A549 (cell line): ENCODE measurements at regions not wholly inside any gene's neighbourhood (a gene's known extent, or its start where the extent isn't known, plus 50 kb on each side); places are given as distances from the start of the nearest gene placed in this dataset.

ENCODE experiments used
- ATAC-seq, 2 experiments: fragments of 200-7000 bp in 1 of 2; fragments of >200 bp in 1 of 2; cut with Nextera tagmentation in 1 of 2; cut with Tn5 transposase in 1 of 2; 3 replicates each; pipeline versions ENCODE4 v1.8.0 to v1.9.1; 2018 to 2020; ENCODE audit warnings: mild to moderate bottlenecking in 1 of 2, moderate library complexity in 1 of 2
- CTCF ChIA-PET: fragments of 300-600 bp; sonication (Branson Sonifier 250); formaldehyde crosslinking; extraction: SDS; loops from one replicate; lab custom pipeline; 2021; ENCODE audit warnings: antibody characterized with exemption, inconsistent platforms; lab: Yijun Ruan, JAX
- POLR2A ChIA-PET: fragments of 350-600 bp; formaldehyde crosslinking; extraction: SDS; loops from one replicate; lab custom pipeline; 2021; ENCODE audit warnings: antibody characterized with exemption, inconsistent platforms; lab: Yijun Ruan, JAX
- DNase-seq, 2 experiments: peaks; one replicate each; pipeline versions ENCODE4 v3.0.0 to v3.0.0-alpha.2; 2011 to 2016; ENCODE audit warnings: low read depth in 1 of 2, low spot score in 1 of 2
- FAIRE-seq: peaks from 2 replicates; lab custom pipeline; 2011; peaks lifted over from hg19 to GRCh38; lab: Jason Lieb, UNC
- H3K27ac ChIP-seq, 2 experiments: fragments of >200 bp; sonication (Bioruptor Twin); formaldehyde crosslinking; 3 replicates each; pipeline ENCODE4 v1.5.1; 2016 to 2017
- H3K4me1 ChIP-seq: fragments of >200 bp; sonication (Bioruptor Twin); formaldehyde crosslinking; 3 replicates; pipeline ENCODE4 v1.6.1; 2016
- H3K4me2 ChIP-seq: fragments of >200 bp; sonication (Bioruptor Twin); formaldehyde crosslinking; 3 replicates; pipeline ENCODE4 v1.6.1; 2016
- H3K4me3 ChIP-seq: fragments of >200 bp; sonication (Bioruptor Twin); formaldehyde crosslinking; 3 replicates; pipeline ENCODE4 v1.5.1; 2016
- H3K9me3 ChIP-seq: fragments of >200 bp; sonication (Bioruptor Twin); formaldehyde crosslinking; 3 replicates; pipeline ENCODE4 v1.6.1; 2016
- ATOH8 ChIP-seq: fragments of 250-450 bp; sonication (Bioruptor Pico); IDR thresholded peaks from 2 replicates; pipeline ENCODE4 v1.5.0; 2020; ENCODE audit warnings: low read depth, mild to moderate bottlenecking, moderate library complexity
- BHLHE40 ChIP-seq: IDR thresholded peaks from 2 replicates; pipeline ENCODE4 v1.6.1; 2012; ENCODE audit warnings: low read depth, low read length, inconsistent platforms
- CBX2 ChIP-seq: fragments of 200-600 bp; sonication (generic); IDR thresholded peaks from 2 replicates; pipeline ENCODE4 v1.6.1; 2016; ENCODE audit warnings: low read depth, mild to moderate bottlenecking, borderline replicate concordance
- CBX8 ChIP-seq: fragments of 200-600 bp; sonication (generic); IDR thresholded peaks from 2 replicates; pipeline ENCODE4 v1.6.1; 2016
- CHD2 ChIP-seq: fragments of 150-350 bp; IDR thresholded peaks from 2 replicates; pipeline ENCODE4 v1.6.1; 2014; ENCODE audit warnings: low read length; ENCODE audit not compliant: partially characterized antibody
- CTCF ChIP-seq: fragments of >200 bp; sonication (Bioruptor Twin); formaldehyde crosslinking; IDR thresholded peaks from 3 replicates; pipeline ENCODE4 v1.5.1; 2016
- ELK1 ChIP-seq: fragments of 150-350 bp; IDR thresholded peaks from 2 replicates; pipeline ENCODE4 v1.6.1; 2014; ENCODE audit warnings: low read depth, mild to moderate bottlenecking, low read length
- EP300 ChIP-seq, 2 experiments: fragments of >200 bp; sonication (Bioruptor Twin); formaldehyde crosslinking; IDR thresholded peaks; 2 replicates in 1 of 2; 3 replicates in 1 of 2; pipeline ENCODE4 v1.6.1; 2016 to 2017
- HDAC2 ChIP-seq: fragments of 200-600 bp; sonication (generic); IDR thresholded peaks from 2 replicates; pipeline ENCODE4 v1.6.1; 2016
- HES2 ChIP-seq: fragments of >200 bp; sonication (Bioruptor Twin); formaldehyde crosslinking; IDR thresholded peaks from 2 replicates; pipeline ENCODE4 v1.6.1; 2016
- HEYL ChIP-seq: fragments of 250-450 bp; sonication (Bioruptor Pico); IDR thresholded peaks from 2 replicates; pipeline ENCODE4 v1.8.0; 2021; ENCODE audit warnings: mild to moderate bottlenecking, moderate library complexity
- HOXA7 ChIP-seq: fragments of 250-450 bp; sonication (Bioruptor Pico); IDR thresholded peaks from 2 replicates; pipeline ENCODE4 v1.5.0; 2020; ENCODE audit warnings: mild to moderate bottlenecking, moderate library complexity
- HOXB13 ChIP-seq: fragments of 250-450 bp; sonication (Bioruptor Pico); IDR thresholded peaks from 2 replicates; pipeline ENCODE4 v1.5.0; 2020; ENCODE audit warnings: low read depth, mild to moderate bottlenecking, moderate library complexity
- HOXB5 ChIP-seq: fragments of 250-450 bp; sonication (Bioruptor Pico); IDR thresholded peaks from 2 replicates; pipeline ENCODE4 v1.5.0; 2020; ENCODE audit warnings: mild to moderate bottlenecking, moderate library complexity
- KDM1A ChIP-seq: fragments of 200-600 bp; sonication (generic); IDR thresholded peaks from 2 replicates; pipeline ENCODE4 v1.6.1; 2016; ENCODE audit warnings: low read depth, mild to moderate bottlenecking
- MAX ChIP-seq: IDR thresholded peaks from 2 replicates; pipeline ENCODE4 v1.6.1; 2012
- PHF8 ChIP-seq: fragments of 200-600 bp; sonication (generic); IDR thresholded peaks from 2 replicates; pipeline ENCODE4 v1.6.1; 2016; ENCODE audit warnings: low read depth, mild to moderate bottlenecking, antibody characterized with exemption, moderate library complexity, borderline replicate concordance
- RAD21 ChIP-seq, 2 experiments: fragments of >200 bp in 1 of 2; sonication (Bioruptor Twin) in 1 of 2; formaldehyde crosslinking in 1 of 2; IDR thresholded peaks in 1 of 2; conservative IDR thresholded peaks in 1 of 2; 2 replicates in 1 of 2; 3 replicates in 1 of 2; pipeline ENCODE4 v1.6.1; 2012 to 2018; ENCODE audit warnings: inconsistent platforms in 1 of 2
- REST ChIP-seq: fragments of 200-600 bp; sonication (generic); IDR thresholded peaks from 2 replicates; pipeline ENCODE4 v1.6.1; 2016; ENCODE audit warnings: antibody characterized with exemption, mild to moderate bottlenecking, moderate library complexity
- RNF2 ChIP-seq: fragments of 200-600 bp; sonication (generic); IDR thresholded peaks from 2 replicates; pipeline ENCODE4 v1.6.1; 2016; ENCODE audit warnings: low read depth, mild to moderate bottlenecking, antibody characterized with exemption, moderate library complexity, borderline replicate concordance
- TP53 ChIP-seq: fragments of 250-450 bp; sonication (Bioruptor Pico); IDR thresholded peaks from 2 replicates; pipeline ENCODE4 v1.5.0; 2021; ENCODE audit warnings: mild to moderate bottlenecking, moderate library complexity
- USF2 ChIP-seq: fragments of 450-650 bp; IDR thresholded peaks from 2 replicates; pipeline ENCODE4 v1.6.1; 2014; ENCODE audit warnings: antibody characterized with exemption
- ZC3H11A ChIP-seq: fragments of 450-650 bp; IDR thresholded peaks from 2 replicates; pipeline ENCODE4 v1.6.1; 2014; ENCODE audit warnings: antibody characterized with exemption, mild to moderate bottlenecking
- WGBS: methylation state at CpG from one replicate; pipeline ENCODE4 v1.1.6; 2017; ENCODE audit errors: missing lambda C conversion rate; 5-methylcytosine and 5-hydroxymethylcytosine counted together

- no peak for DNase-seq
- WGBS = 34% methylated on average over 10 of the region's 10 CpGs
- Histone ChIP-seq H3K4me1 (peaks cover 4% of the 10 kb centered on the region; the same call in 1 of the 3 replicates), H3K27ac (no peak overlapping the region), H3K4me3 (no peak overlapping the region)
- no peak for TF ChIP-seq REST
- TF ChIP-seq HOXA7 (CRISPR knock-in tag) = no peak
- TF ChIP-seq USF2 = no peak
- no peak for TF ChIP-seq HES2
- TF ChIP-seq EP300 (IDR thresholded peaks at IDR 0.05) = no peak
- no peak for TF ChIP-seq KDM1A
- TF ChIP-seq HOXB13 (CRISPR knock-in tag) = no peak
- no peak for TF ChIP-seq CBX8
- no peak for TF ChIP-seq MAX
- no peak for TF ChIP-seq PHF8
- no peak for TF ChIP-seq ATOH8 (CRISPR knock-in tag)
- TF ChIP-seq CTCF = no peak
- no peak for TF ChIP-seq RNF2
- no peak for TF ChIP-seq CHD2
- TF ChIP-seq HDAC2 = no peak
- TF ChIP-seq HEYL = no peak
- no peak for TF ChIP-seq RAD21 (conservative IDR thresholded peaks at IDR 0.05 in 1 of 2, IDR thresholded peaks at IDR 0.05 in 1 of 2)
- TF ChIP-seq, all 56 proteins: peak for 0
- Histone ChIP-seq H3K4me2 (no peak overlapping the region), H3K9me3 (no peaks in the 10 kb centered on the region; the same call in 2 of the 3 replicates)
- no peak for ATAC-seq
- ChIA-PET CTCF (interaction anchor here (1.2 kb wide), 1 partner anchor 10 kb away, joined by 3 read pairs; no protein-coding TSS in a partner anchor), POLR2A (no interaction called here)
- FAIRE-seq = no peak
These were observed 127.9 kb upstream of the HS3ST3A1 start for GRCh38 chr17:13729466-13730134.

GRCh38 chr17:13734880-13735279 lies 133.2 kb upstream of the HS3ST3A1 start:
- DNase-seq (no peak), FAIRE-seq (no peak), ATAC-seq (no peak)
- H3K4me2 ChIP-seq = no peak overlapping the region
- TF ChIP-seq ELK1 = no peak
- TF ChIP-seq HOXB5 (CRISPR knock-in tag) = no peak
- TF ChIP-seq TP53 = no peak
- no peak for TF ChIP-seq ZC3H11A
- TF ChIP-seq MAX = no peak
- no peak for TF ChIP-seq HDAC2
- TF ChIP-seq RAD21 (conservative IDR thresholded peaks at IDR 0.05 in 1 of 2, IDR thresholded peaks at IDR 0.05 in 1 of 2) = no peak
- no peak for TF ChIP-seq BHLHE40
- TF ChIP-seq CBX2 = no peak
- no peak overlapping the region for H3K4me3 ChIP-seq
- ChIA-PET POLR2A (no interaction called here), CTCF (no interaction called here)
- H3K9me3 ChIP-seq = no peaks in the 10 kb centered on the region; the same call in 2 of the 3 replicates
- 31% methylated on average over 1 of the region's 1 CpG for WGBS
- H3K27ac ChIP-seq = no peak overlapping the region
- H3K4me1 ChIP-seq = no peaks in the 10 kb centered on the region
